Kidney epithelial cell (primary cell): ENCODE measurements at regions not wholly inside any gene's neighbourhood (a gene's known extent, or its start where the extent isn't known, plus 50 kb on each side); places are given as distances from the start of the nearest gene placed in this dataset.
"Not testable (repeated sequence)": the region's sequence is repeated elsewhere in the genome, so short reads cannot be mapped to it uniquely, and the experiment has no call there.

Experiments used
- DNase-seq: peaks from one replicate; pipeline ENCODE4 v3.0.0-alpha.2; 2010; ENCODE audit warnings: low read depth
- H3K27me3 ChIP-seq: 2 replicates; pipeline ENCODE4 v1.6.0; 2011; ENCODE audit warnings: low read length; ENCODE audit not compliant: control insufficient read depth, insufficient read depth
- H3K36me3 ChIP-seq: 2 replicates; pipeline ENCODE4 v1.5.1; 2011; ENCODE audit warnings: low read length; ENCODE audit not compliant: control insufficient read depth, insufficient read depth
- H3K4me3 ChIP-seq: 2 replicates; pipeline ENCODE4 v1.5.1; 2011; ENCODE audit warnings: low read depth, mild to moderate bottlenecking, control low read depth, low read length
- TF ChIP-seq, protein P1 (sequence below): IDR thresholded peaks from 2 replicates; pipeline ENCODE4 v1.5.1; 2011; ENCODE audit warnings: mild to moderate bottlenecking, moderate library complexity, low read length, control low read depth, inconsistent platforms; ENCODE audit not compliant: insufficient read depth, poor library complexity, severe bottlenecking

DNA sequence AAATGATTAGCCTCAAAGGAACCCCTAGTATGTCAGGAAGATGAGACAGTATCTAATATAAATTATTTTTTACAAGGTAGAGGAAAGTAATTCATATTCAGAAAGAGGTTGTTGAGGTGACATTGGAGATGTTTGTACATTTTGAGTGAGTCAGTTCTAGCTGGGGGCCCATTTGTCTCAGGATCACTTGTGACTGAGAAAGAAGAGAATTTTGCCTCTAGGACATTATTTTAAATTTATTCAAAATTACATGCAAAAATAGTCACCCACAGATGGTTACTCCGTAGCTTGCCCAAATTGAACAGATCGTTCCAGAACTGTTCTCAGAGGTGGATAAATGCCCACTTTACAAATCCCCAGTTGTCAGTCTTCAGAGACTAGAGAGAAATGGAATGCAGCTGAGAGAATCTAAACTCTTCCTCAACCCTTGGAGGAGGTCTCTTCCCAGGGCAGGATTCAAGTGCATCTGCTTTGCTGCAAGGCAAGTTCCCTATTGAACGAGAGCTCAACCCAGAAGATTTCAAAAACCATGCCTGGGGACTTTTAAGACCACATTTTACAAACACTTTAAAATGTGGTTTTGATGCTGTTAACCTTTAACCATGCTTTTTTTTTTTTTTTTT, 987.8 kb upstream of the ADAMTS5 start:
- DNase-seq: peak; percentile 21
- no peaks in the 10 kb centered on the region for H3K36me3 ChIP-seq

DNA sequence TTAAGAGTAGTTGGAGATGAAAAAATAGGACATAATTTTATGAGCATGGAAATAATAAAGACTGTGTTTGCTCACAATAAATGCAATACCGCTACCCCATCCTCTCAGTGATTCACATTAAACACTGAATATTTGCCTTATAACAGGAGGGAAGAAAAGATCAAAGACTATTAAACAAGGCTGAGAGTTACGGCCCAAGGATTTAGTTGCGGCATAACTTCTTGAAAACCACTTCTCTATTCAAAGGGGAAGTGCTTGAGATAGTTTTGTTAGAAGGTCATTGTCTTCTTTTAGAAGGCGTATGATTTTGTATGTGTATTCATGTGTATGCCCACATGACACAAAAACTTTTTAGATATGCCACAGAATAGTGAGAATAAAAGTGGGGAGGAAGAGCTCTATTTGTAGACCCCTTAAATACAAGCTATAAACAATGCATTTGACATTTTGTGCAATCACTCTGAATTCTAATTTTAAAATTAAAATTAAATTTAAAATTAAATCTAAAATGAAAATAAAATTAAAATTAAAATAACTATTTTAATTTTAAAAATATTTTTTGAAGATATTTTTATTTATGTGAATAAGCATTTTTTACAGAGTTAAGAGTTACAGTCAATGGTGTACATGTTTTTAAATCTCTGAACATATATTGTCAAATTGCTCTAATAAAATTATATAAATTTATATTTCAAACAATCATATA, 986.6 kb upstream of the ADAMTS5 start:
- Histone ChIP-seq H3K4me3 (no peak overlapping the region), H3K36me3 (no peaks in the 10 kb centered on the region), H3K27me3 (no peaks in the 10 kb centered on the region)
- TF ChIP-seq, protein P1, sequence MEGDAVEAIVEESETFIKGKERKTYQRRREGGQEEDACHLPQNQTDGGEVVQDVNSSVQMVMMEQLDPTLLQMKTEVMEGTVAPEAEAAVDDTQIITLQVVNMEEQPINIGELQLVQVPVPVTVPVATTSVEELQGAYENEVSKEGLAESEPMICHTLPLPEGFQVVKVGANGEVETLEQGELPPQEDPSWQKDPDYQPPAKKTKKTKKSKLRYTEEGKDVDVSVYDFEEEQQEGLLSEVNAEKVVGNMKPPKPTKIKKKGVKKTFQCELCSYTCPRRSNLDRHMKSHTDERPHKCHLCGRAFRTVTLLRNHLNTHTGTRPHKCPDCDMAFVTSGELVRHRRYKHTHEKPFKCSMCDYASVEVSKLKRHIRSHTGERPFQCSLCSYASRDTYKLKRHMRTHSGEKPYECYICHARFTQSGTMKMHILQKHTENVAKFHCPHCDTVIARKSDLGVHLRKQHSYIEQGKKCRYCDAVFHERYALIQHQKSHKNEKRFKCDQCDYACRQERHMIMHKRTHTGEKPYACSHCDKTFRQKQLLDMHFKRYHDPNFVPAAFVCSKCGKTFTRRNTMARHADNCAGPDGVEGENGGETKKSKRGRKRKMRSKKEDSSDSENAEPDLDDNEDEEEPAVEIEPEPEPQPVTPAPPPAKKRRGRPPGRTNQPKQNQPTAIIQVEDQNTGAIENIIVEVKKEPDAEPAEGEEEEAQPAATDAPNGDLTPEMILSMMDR: no peak
- no peak for DNase-seq

More for the DNA sequence above, 987.8 kb upstream of the ADAMTS5 start:
- TF ChIP-seq, protein P1: no peak
- H3K27me3 ChIP-seq: no peaks in the 10 kb centered on the region
- H3K4me3 ChIP-seq: no peak overlapping the region

DNA sequence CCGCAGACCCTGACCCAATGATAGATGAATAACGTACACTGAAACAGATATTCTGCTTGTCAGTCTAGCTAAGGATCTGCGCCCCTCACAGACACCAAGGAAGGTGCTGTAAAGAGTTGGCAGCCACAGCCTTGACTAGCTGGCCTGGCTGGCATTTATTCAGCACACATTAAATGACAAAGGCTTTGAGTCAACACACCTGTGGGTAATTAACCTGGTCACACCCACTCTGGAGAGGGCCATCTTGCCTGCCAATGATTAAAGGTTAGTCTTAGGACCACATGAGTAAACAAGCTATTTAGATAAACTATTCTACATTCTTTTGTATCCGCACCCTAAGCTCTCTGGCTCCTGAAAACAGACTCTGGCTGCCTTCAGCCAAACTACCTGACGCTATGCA, 982.2 kb upstream of the ADAMTS5 start:
- DNase-seq, H3K4me3 ChIP-seq, H3K36me3 ChIP-seq, H3K27me3 ChIP-seq: not testable (repeated sequence)

DNA sequence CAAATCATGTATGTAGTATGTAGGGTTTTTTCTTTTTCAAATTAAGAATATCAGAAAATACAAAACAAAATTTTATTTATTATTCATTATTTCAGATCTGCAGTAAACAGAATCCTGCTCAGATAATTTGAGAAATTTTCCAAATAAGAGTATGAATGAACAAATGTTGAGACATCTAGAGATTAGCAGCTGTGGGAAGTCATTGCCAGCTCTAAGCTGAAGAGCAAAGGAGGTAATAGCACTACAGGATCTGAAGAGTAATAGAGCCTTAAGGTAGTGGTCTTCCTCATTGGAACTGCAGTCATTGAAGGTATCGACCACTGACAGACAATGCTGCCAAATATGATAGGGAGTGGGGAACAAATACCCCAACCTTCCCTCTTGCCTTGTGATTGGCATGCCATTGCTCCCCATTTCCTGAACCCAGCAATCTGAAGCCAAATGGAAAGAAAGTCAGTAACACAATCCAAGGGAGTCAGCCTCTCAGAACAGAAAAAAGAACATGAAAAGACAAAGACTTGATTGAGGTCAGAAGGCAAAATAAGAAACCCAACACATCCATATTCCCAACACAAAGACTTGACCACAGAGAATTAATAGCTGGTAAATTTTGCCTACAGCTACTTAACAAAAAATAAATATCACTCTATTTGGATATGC, 963.4 kb upstream of the ADAMTS5 start:
- H3K4me3 ChIP-seq, H3K36me3 ChIP-seq, DNase-seq, H3K27me3 ChIP-seq: not testable (repeated sequence)

DNA sequence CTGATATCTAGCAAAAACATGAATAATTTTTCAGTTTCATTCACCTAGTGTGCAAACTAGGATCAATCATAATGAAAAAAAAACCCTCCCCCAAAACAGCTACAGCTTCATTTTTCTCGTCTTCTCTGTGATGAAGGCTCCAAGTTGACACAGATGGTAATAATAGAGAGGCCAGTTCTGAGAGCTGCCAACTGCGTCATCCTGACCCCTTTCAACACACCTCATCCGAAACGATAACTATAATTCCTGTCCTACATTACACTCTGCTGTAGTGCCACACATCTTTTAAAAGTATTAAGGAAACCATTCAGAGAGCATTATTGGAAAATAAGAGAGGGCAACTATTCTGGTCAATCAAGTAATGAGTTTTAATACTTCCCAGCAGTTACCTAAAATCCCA, 962.3 kb upstream of the ADAMTS5 start:
- DNase-seq, H3K36me3 ChIP-seq, H3K27me3 ChIP-seq, H3K4me3 ChIP-seq: not testable (repeated sequence)

DNA sequence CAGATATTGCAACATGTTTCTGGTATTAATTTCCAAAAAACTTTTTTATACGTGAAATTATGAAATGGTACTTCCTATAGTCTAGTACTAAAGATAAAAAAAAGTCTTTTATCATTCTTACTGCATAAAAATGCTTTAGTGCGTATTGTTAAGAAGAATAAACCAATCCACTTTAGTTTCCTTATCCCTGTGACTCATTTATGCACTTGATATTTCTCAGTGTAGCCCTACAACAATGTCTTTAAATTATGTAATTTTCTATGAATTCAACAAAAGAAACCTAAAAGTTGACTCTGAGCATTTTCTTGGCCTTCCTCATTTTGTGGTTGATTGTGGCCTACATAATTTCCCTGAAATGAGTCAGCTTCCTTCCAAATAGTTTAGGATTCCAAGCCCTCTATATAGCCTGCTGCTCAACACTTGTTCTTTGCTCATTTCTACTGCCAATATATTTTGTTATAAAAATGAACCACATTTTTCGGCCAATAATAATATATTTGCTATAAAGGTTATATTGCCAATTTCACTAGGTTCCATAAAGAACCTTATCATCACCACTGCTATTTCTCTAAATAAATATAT, 961.7 kb upstream of the ADAMTS5 start:
- peak; percentile 16 for DNase-seq
- not testable (repeated sequence) for H3K36me3 ChIP-seq, H3K4me3 ChIP-seq, H3K27me3 ChIP-seq

DNA sequence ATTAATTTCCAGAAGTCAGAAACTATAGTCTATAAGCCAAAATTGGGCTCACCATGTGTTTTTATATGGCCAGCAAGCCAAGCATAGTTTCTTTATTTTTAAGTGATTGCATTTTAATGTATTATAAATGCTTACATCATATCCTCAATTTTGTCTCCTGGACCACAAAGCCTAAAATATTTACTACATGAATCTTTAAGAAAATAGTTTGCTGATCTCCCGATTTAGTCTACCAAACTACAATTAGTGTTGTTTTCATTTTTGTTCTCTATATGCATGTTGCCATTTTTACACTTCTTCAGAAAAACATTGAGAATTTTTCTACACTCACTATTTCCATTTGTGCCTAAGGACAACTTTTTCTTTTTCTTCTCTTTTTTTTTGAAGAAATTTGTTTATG, 954.5 kb upstream of the ADAMTS5 start:
- not testable (repeated sequence) for H3K4me3 ChIP-seq, DNase-seq, H3K27me3 ChIP-seq, H3K36me3 ChIP-seq

DNA sequence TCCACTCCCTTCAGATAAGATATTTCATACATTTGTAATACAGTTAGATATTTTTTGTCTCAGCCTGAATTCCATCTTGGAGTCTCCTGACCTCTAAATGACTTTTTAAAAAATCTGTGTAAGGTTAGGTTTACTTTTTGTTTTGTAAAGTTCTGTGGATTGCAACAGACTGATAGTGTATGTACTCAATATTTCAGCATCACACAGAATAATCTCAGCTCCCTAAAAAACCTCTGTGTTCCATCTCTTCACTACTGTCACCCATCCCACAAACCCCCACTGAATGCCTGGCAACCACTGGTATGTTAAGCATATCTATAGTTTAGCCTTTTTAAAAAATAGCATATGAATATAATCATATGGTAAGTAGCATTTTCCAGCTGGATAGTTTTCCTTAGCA, 951.1 kb upstream of the ADAMTS5 start:
- H3K36me3 ChIP-seq, H3K4me3 ChIP-seq, DNase-seq, H3K27me3 ChIP-seq: not testable (repeated sequence)

DNA sequence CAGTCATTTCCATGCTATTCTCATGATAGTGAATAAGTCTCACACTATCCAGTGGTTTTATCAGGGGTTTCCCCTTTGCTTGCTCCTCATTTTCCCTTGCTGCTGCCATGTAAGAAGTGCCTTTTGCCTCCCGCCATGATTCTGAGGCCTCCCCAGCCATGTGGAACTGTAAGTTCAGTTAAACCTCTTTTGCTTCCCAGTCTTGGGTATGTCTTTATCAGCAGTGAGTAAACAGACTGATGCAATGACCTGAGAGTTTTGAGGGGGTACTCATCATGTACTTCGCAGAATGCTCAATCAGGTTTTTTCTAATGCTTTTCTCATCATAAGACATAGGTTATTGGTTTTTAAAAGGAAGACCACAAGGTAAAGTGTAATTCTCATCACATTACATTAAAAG, 949.4 kb upstream of the ADAMTS5 start:
- DNase-seq, H3K27me3 ChIP-seq, H3K4me3 ChIP-seq: not testable (repeated sequence)

DNA sequence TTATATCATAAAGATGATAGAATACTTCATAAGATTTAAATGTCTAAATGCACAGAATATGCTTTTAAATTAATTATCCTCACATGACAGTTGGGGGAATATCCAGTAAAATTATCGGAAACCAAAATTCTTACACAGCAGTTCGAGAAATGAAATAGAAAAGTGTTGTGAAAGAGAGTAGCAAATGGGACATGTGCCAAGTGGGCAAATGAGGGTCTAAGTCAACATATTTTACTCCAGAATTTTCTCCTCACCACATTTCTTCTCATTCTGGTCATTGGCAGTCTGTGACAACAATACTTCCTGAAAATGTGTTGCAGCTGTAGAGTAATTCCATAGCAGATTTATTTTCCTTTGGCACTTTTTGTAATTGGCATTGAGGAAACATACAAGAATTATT, 945.2 kb upstream of the ADAMTS5 start:
- H3K36me3 ChIP-seq, H3K4me3 ChIP-seq, H3K27me3 ChIP-seq, DNase-seq: not testable (repeated sequence)

More for the DNA sequence above, 949.4 kb upstream of the ADAMTS5 start:
- not testable (repeated sequence) for H3K36me3 ChIP-seq

DNA sequence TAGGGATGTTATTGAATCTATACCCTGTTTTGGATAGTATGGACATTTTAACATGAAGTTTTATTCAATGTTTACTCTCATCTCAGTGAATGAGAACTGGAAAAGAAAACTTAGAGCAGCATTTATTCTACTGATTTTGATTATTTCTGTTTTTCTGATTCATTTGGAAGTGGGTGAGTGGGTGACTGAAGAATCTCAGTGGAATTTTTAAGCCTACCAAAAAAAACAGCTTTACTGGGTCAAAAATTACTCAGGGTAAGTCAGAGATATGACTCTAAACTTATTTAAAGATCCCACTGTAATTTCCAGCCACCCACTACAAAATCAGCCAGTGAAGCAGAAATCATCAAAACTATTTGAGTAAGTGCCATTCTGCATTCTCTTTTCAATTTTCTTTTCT, 942.6 kb upstream of the ADAMTS5 start:
- H3K36me3 ChIP-seq, DNase-seq, H3K4me3 ChIP-seq, H3K27me3 ChIP-seq: not testable (repeated sequence)

DNA sequence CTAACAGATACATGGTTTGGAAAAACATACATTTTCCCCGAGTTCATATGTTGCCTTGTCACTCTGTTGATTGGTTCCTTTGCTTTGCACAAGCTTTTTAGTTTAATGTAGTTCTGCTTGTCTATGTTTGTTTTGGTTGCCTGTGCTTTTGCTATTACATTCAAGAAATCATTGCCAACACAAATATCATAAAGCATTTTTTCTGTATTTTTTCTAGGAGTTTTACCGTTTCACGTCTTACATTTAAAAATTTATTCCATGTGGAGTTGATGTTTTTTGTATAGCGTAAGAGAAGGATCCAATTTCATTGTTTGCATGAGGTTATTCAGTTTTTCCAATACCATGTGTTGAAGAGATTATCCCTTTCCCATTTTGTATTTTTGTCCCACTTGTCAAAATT, 941.9 kb upstream of the ADAMTS5 start:
- not testable (repeated sequence) for DNase-seq, H3K4me3 ChIP-seq

More for the DNA sequence above, 941.9 kb upstream of the ADAMTS5 start:
- not testable (repeated sequence) for H3K36me3 ChIP-seq, H3K27me3 ChIP-seq
